B cell (primary cell): ENCODE measurements at regions not wholly inside any gene's neighbourhood (a gene's known extent, or its start where the extent isn't known, plus 50 kb on each side); places are given as distances from the start of the nearest gene placed in this dataset.

Source experiments
- CTCF ChIP-seq: fragments of 200-600 bp; IDR thresholded peaks from one replicate; pipeline ENCODE4 v1.8.0; 2022; ENCODE audit warnings: antibody characterized with exemption, mild to moderate bottlenecking
- EZH2 ChIP-seq: IDR thresholded peaks from 2 replicates; pipeline ENCODE4 v1.6.1; 2012; ENCODE audit warnings: borderline replicate concordance, low read depth, mild to moderate bottlenecking, moderate library complexity, low read length; ENCODE audit not compliant: insufficient read depth, poor library complexity, severe bottlenecking

GRCh38 chr3:104178680-104179079 lies 1188.0 kb upstream of the ALCAM start:
- TF ChIP-seq CTCF (no peak), EZH2 (no peak)
